ENCODE measurements at regions not wholly inside any gene's neighbourhood (a gene's known extent, or its start where the extent isn't known, plus 50 kb on each side); places are given as distances from the start of the nearest gene placed in this dataset.

DNA sequence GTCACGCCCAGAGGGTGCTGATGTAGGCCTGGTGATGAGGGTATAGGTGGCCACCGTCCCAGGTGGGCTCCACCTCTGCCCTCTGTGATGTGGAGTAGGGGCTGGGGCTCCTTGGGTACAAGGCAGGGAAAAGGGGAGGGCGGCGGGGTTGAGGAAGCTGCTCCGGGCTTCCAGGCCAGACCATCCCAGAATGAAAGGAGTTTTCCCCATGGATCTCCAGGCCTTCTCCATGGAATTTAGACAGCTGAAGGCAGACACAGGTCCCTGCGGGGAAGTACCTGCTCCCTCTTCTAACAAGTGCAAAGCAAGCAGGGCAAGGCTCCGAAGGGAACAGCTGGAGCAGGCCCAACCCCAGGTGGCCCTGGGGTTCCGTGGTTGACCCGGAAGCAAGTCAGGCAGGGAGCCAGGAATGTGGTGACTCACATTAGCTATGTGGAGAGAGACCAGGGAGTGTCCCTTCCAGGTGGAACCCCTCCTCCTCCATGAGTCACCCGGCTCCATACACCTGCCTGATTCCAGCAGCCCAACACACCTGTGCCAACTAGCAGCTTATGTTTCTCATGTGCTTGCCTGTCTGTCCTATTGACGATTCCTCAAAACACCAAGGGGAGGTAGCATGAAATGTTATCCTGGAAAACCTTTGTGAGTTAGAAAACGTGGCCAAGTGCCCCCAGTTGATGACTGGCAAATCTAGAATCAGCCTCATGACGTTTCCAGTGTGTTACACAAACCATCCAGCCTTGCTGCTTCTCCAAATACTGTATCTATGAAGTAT lies 59.7 kb upstream of the SNX9 start:
- TF ChIP-seq, protein P1, sequence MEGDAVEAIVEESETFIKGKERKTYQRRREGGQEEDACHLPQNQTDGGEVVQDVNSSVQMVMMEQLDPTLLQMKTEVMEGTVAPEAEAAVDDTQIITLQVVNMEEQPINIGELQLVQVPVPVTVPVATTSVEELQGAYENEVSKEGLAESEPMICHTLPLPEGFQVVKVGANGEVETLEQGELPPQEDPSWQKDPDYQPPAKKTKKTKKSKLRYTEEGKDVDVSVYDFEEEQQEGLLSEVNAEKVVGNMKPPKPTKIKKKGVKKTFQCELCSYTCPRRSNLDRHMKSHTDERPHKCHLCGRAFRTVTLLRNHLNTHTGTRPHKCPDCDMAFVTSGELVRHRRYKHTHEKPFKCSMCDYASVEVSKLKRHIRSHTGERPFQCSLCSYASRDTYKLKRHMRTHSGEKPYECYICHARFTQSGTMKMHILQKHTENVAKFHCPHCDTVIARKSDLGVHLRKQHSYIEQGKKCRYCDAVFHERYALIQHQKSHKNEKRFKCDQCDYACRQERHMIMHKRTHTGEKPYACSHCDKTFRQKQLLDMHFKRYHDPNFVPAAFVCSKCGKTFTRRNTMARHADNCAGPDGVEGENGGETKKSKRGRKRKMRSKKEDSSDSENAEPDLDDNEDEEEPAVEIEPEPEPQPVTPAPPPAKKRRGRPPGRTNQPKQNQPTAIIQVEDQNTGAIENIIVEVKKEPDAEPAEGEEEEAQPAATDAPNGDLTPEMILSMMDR (conservative IDR thresholded peaks at IDR 0.05; ENCODE audit: low read length) = no peak
- no peak for TF ChIP-seq EZH2phosphoT487 (IDR thresholded peaks at IDR 0.05; ENCODE audit: borderline replicate concordance)
